HL-60 (cell line): ENCODE measurements at regions not wholly inside any gene's neighbourhood (a gene's known extent, or its start where the extent isn't known, plus 50 kb on each side); places are given as distances from the start of the nearest gene placed in this dataset.

ENCODE experiments used
- DNase-seq, 2 experiments: peaks; one replicate each; pipeline ENCODE4 v3.0.0-alpha.2; 2010 to 2020; ENCODE audit warnings: low read depth in 1 of 2, low spot score in 1 of 2
- H3K27ac ChIP-seq: fragments of 250-450 bp; sonication (Bioruptor Pico); replicated peaks from 2 replicates; pipeline ENCODE4 v1.5.1; 2020; ENCODE audit warnings: mild to moderate bottlenecking, moderate library complexity
- H3K27me3 ChIP-seq: fragments of 250-450 bp; sonication (Bioruptor Pico); 2 replicates; pipeline ENCODE4 v1.5.1; 2021; ENCODE audit warnings: mild to moderate bottlenecking, moderate library complexity; ENCODE audit not compliant: insufficient read depth, poor library complexity, severe bottlenecking
- H3K4me3 ChIP-seq: replicated peaks from 2 replicates; pipeline ENCODE4 v1.5.1; 2011; ENCODE audit warnings: mild to moderate bottlenecking, control low read depth, low read length; ENCODE audit not compliant: insufficient read depth
- CTCF ChIP-seq: IDR thresholded peaks from one replicate; pipeline ENCODE4 v1.5.1; 2011; ENCODE audit warnings: low read length, control low read depth, inconsistent platforms; ENCODE audit not compliant: insufficient read depth
- GABPA ChIP-seq: IDR thresholded peaks from 2 replicates; pipeline ENCODE4 v1.6.1; 2012; ENCODE audit warnings: low read depth
- POLR2AphosphoS5 ChIP-seq: IDR thresholded peaks from 2 replicates; pipeline ENCODE4 v1.6.1; 2012; ENCODE audit warnings: low read depth
- SPI1 ChIP-seq: IDR thresholded peaks from 2 replicates; pipeline ENCODE4 v1.6.1; 2012; ENCODE audit warnings: low read depth, mild to moderate bottlenecking, borderline replicate concordance
- TF ChIP-seq, protein P1 (sequence below): IDR thresholded peaks from 2 replicates; pipeline ENCODE4 v1.6.1; 2012; ENCODE audit warnings: low read depth; ENCODE audit not compliant: insufficient replicate concordance

DNA sequence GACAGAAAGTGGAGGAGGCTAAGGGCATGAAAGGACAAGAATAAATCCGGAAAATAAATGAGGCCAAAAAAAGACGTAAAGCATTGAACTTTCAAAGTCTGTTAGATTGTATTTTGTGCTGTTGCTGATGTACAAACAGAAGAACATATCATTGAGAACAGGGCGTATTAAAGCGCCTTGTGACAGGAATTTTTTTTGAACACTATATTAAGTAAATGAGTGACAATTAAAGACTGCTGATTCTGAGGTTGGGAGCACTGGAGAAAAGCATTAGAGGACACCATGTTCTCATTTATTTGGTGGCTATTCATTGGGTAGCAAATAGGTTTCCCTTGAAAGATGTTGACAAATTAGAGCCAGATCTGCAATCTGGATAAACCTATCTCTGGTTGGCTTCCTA, 137.3 kb upstream of the SGCD start:
- DNase-seq: no peak
- H3K4me3 ChIP-seq: no peak overlapping the region
- H3K27me3 ChIP-seq: no peaks in the 10 kb centered on the region

DNA sequence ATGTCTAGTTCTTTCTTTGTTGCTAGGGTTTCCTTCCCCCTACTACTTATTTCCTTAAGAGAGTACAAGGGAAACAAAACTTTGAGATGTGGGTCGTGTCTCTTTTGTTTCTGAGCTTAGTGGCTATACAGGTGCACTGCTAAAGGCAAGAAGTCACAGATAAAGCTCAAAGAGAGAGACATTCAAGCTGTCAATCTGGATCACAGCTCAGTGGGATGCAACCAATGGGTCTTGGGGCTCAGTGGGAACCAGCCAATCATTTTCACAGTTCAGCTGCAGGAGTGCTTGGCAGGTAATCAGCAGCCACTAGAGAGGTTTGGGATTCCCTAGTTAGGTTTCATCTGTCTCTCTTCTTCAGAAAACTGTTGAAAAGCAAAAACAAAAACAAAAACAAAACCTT, 135.4 kb upstream of the SGCD start:
- no peak overlapping the region for H3K4me3 ChIP-seq
- no peaks in the 10 kb centered on the region for H3K27me3 ChIP-seq
- TF ChIP-seq SPI1 (no peak), GABPA (no peak), CTCF (no peak), POLR2AphosphoS5 (no peak)
- TF ChIP-seq, protein P1, sequence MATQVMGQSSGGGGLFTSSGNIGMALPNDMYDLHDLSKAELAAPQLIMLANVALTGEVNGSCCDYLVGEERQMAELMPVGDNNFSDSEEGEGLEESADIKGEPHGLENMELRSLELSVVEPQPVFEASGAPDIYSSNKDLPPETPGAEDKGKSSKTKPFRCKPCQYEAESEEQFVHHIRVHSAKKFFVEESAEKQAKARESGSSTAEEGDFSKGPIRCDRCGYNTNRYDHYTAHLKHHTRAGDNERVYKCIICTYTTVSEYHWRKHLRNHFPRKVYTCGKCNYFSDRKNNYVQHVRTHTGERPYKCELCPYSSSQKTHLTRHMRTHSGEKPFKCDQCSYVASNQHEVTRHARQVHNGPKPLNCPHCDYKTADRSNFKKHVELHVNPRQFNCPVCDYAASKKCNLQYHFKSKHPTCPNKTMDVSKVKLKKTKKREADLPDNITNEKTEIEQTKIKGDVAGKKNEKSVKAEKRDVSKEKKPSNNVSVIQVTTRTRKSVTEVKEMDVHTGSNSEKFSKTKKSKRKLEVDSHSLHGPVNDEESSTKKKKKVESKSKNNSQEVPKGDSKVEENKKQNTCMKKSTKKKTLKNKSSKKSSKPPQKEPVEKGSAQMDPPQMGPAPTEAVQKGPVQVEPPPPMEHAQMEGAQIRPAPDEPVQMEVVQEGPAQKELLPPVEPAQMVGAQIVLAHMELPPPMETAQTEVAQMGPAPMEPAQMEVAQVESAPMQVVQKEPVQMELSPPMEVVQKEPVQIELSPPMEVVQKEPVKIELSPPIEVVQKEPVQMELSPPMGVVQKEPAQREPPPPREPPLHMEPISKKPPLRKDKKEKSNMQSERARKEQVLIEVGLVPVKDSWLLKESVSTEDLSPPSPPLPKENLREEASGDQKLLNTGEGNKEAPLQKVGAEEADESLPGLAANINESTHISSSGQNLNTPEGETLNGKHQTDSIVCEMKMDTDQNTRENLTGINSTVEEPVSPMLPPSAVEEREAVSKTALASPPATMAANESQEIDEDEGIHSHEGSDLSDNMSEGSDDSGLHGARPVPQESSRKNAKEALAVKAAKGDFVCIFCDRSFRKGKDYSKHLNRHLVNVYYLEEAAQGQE: no peak
- H3K27ac ChIP-seq: no peak overlapping the region
- DNase-seq: no peak

More for the DNA sequence above, 137.3 kb upstream of the SGCD start:
- no peak overlapping the region for H3K27ac ChIP-seq
- TF ChIP-seq CTCF (no peak), SPI1 (no peak), POLR2AphosphoS5 (no peak), GABPA (no peak)
- TF ChIP-seq, protein P1: no peak

GRCh38 chr5:156197042-156197635, 129.8 kb upstream of the SGCD start:
- Histone ChIP-seq H3K27me3 (no peaks in the 10 kb centered on the region), H3K27ac (no peak overlapping the region), H3K4me3 (no peak overlapping the region)
- no peak for DNase-seq
- TF ChIP-seq SPI1 (no peak), POLR2AphosphoS5 (no peak), CTCF (no peak), GABPA (no peak)
- TF ChIP-seq, protein P1: no peak
